GM12878 (cell line): ENCODE measurements at regions not wholly inside any gene's neighbourhood (a gene's known extent, or its start where the extent isn't known, plus 50 kb on each side); places are given as distances from the start of the nearest gene placed in this dataset.

Source experiments
- E4F1 ChIP-seq: fragments of 450-650 bp; IDR thresholded peaks from 2 replicates; pipeline ENCODE4 v1.6.1; 2018; ENCODE audit warnings: borderline replicate concordance, mild to moderate bottlenecking; ENCODE audit not compliant: partially characterized antibody
- EGR1 ChIP-seq, 2 experiments: IDR thresholded peaks; 1 replicate in 1 of 2; 2 replicates in 1 of 2; pipeline ENCODE4 v1.6.1; 2011 to 2012; ENCODE audit warnings: low read depth in 2 of 2, low read length in 2 of 2, borderline replicate concordance in 1 of 2, mild to moderate bottlenecking in 1 of 2, moderate library complexity in 1 of 2
- FOXM1 ChIP-seq: IDR thresholded peaks from 2 replicates; pipeline ENCODE4 v1.6.1; 2012; ENCODE audit warnings: low read depth, mild to moderate bottlenecking, inconsistent platforms, low read length, moderate library complexity
- JUNB ChIP-seq: IDR thresholded peaks from 2 replicates; pipeline ENCODE4 v1.6.1; 2016; ENCODE audit warnings: antibody characterized with exemption, mild to moderate bottlenecking
- MEF2B ChIP-seq: fragments of 450-650 bp; IDR thresholded peaks from 2 replicates; pipeline ENCODE4 v1.6.1; 2018; ENCODE audit warnings: mild to moderate bottlenecking, moderate library complexity; ENCODE audit not compliant: partially characterized antibody, poor library complexity, severe bottlenecking
- PML ChIP-seq: IDR thresholded peaks from 2 replicates; pipeline ENCODE4 v1.6.1; 2012; ENCODE audit warnings: low read length, inconsistent platforms
- POLR2AphosphoS5 ChIP-seq: IDR thresholded peaks from 2 replicates; pipeline ENCODE4 v1.6.1; 2011; ENCODE audit warnings: mild to moderate bottlenecking, low read length, inconsistent platforms
- ZBTB40 ChIP-seq: fragments of 450-650 bp; IDR thresholded peaks from 2 replicates; pipeline ENCODE4 v1.6.1; 2016; ENCODE audit warnings: mild to moderate bottlenecking, moderate library complexity, borderline replicate concordance
- ZNF24 ChIP-seq: fragments of 450-650 bp; IDR thresholded peaks from 2 replicates; pipeline ENCODE4 v1.6.1; 2017; ENCODE audit warnings: antibody characterized with exemption, mild to moderate bottlenecking

GRCh38 chr3:72078676-72079368 lies 293.9 kb upstream of the PROK2 start (continued):
- TF ChIP-seq FOXM1 (peak; percentile 27; the same call in 1 of the 2 replicates), ZNF24 (peak; percentile 71), MEF2B (no peak), JUNB (0 out of 2 replicates have a peak, but pooled peaks have one; percentile 24), POLR2AphosphoS5 (peak; percentile 79), PML (no peak), EGR1 (IDR thresholded peaks at IDR 0.05; ENCODE audit: borderline replicate concordance in 1 of 2, low read depth in 2 of 2, low read length in 2 of 2) (no peak), ZBTB40 (no peak), E4F1 (no peak)
